Central memory CD4-positive, alpha-beta T cell (primary cell): ENCODE measurements at regions not wholly inside any gene's neighbourhood (a gene's known extent, or its start where the extent isn't known, plus 50 kb on each side); places are given as distances from the start of the nearest gene placed in this dataset.

Experiments
- DNase-seq: peaks from one replicate; pipeline ENCODE4 v3.0.0; 2022

- DNase-seq = no peak
These were observed 437.5 kb downstream of the KLF12 start for GRCh38 chr13:73696713-73697112.

DNA sequence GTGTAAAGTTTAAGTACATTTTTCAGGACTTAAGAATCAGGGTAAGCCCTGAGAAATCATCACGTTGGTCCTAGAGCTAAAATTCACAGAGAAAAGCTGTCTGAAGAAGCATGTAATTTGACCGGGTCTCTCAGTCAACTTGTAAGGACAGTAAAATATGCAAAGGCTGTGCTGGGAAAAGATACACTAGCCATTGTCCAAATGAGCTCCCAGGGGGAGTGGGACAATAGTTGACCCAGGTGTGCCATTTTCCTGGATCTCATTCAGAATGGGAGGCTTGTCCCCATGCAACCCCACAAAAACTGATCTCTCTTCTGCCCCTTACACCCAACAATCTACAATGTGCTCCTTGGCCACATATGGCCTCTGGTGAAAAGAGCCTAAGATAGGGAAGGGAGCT is 437.9 kb downstream of the KLF12 start:
- DNase-seq = no peak

GRCh38 chr13:73695325-73695724 is 438.9 kb downstream of the KLF12 start:
- no peak for DNase-seq

DNA sequence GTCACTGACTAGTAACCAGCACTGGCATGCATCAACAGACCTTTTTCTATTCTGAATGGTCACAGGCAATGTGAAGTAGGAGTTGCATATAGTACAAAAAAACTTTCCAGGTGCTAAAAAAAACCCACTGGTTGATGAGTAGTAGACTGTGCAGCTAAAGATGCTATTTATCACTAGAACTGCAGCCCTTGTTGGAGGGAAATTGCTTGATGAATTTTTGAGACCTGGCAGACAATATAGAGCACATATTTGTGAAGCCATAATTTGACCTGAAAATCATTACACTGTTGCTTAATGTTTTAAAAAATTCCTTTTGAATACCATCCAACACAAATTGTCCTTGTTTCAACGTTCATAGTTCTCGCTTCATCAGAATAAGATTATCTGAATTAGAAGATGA is 441.0 kb downstream of the KLF12 start:
- no peak for DNase-seq

GRCh38 chr13:73691891-73692290 is 442.3 kb downstream of the KLF12 start:
- no peak for DNase-seq

DNA sequence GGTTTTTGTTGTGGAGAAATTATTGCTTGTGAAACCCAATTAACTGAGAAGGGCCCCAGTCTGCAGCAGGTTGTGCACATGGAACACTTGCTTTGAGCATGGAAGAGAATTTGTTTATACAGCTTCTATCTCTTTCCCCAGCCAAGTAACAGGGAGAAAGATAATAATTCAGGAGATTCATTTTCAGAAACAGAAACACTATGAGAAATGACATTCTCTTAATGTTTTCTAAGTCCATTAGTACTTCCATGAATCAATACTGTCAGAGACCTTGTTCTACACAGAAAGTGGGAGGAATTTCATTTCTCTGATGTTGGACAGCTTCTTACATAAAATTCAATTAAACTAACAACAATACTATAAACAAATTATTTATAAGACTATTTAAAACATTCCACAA is 446.3 kb downstream of the KLF12 start:
- no peak for DNase-seq

DNA sequence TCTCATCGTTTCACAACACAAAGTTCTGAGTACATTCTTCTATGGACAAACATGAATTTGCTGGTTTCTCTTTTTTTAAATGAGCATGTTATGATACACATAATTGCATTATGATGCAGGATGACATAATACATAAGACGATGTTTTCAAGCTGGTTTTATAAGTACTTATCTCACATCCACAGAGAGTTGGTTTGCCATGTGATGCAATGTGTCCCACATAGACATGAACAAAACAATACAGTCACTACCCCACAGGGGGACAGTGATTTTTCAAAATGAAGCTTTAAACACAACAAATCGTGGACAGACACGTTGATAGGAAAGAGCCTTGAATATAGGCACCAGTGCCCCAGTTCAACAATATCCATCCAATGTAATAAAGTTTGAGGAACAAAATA is 447.1 kb downstream of the KLF12 start:
- no peak for DNase-seq

DNA sequence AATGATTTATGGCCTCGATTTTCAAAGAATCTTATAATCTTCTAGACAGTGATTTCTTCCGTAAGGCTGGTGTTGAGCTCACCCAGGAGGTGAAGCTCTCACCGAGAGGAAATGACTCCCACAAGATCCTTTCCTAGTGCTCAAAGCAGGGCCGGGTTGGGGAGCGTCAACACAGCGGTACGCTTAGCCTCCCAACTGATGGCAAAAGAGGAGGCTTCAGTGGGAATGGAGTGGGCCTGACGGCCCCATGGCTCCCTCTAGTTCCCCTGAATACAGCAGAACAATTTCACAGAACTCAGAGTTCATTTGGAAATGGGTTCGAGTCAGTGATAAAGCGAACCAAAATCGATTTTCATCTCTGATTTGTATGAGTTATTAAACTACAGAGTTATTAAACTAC is 449.5 kb downstream of the KLF12 start:
- DNase-seq = no peak

DNA sequence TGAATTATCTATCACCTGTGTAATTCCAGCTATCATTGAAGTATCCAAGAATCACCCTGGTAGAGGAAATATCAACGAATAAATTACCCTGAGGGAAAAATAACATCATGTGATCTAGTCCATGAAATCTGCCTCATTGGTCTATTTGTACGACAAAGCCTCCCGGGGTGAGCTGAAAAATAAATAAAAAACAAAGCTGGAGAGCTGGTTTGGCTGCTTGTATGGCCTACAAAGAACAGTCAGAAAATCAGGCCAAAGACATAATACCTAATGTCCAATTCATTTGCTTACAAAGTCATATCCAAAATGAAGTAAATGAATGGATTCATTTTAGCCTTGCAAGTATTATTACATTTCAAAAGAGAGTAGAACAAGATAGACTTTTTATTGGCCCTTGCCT is 449.9 kb downstream of the KLF12 start:
- DNase-seq = no peak

DNA sequence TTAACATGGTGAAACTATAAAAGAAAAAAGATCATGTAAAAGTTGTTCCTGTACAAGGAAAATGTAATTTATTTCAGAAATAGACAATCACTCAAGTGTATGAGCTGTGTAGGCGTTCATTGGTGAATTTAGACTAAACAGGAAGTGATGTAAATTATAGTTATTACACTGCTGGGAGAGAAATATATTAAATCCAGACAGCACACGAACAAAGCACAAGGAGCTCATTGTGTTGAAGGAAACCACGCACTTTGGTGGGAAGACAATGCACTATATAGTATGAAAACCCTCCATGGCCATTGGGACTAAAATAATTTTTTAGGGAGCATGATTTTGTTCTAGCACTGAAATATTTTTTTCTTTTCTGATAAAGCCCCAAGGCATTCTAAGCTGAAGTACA is 450.5 kb downstream of the KLF12 start:
- DNase-seq = no peak

- DNase-seq = no peak
These were observed 452.4 kb downstream of the KLF12 start for GRCh38 chr13:73681779-73682178.

- DNase-seq = no peak
These were observed 453.2 kb downstream of the KLF12 start for GRCh38 chr13:73681015-73681414.

DNA sequence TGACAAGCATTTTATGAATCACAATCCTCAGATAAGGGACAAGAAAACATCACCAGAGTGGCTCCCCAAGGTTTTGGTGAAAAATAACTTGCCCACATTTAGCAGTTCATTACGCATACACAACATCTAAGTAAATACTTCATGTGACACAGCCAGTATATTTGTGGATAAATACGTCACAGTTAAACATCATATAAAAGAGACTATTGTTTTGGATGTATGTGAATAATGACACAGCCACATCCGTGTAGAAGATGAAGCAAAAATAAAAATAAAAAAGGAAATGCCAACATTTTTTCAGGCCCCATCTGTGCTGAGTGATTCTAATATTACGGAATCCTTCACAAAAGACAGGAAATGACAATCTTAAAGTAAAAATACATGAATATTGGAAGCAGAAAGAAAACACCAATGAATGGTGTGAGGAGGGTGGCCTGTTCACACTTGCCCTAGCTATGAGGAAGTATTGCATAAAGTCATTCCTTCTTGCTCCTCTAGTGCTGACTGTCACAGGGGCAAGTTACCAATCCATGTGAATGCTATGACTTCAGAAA is 457.1 kb downstream of the KLF12 start:
- no peak for DNase-seq

DNA sequence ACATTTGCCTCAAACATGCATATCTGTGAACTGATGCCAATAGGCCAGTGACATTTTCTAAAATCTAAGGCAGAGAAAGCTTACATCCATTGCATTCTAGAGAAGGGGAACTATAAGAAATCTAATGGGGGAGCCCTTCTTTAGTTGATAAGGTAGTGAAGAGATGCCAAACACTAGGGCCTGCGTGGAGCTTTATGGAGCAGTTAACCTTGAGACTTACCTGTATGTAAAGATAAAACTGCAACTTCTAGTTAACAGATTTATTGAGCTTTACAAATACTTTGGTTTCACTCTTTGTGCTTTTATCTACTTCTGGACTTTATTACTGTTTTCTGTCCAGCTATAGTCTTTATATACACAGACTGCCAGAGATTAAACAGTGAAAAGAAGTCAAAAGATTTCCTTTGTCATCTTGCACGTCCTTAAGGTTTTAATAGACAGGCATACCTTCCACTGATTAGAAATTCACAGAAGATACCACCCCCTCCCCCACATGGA is 457.6 kb downstream of the KLF12 start:
- DNase-seq = no peak

- DNase-seq = no peak
These were observed 458.4 kb downstream of the KLF12 start for GRCh38 chr13:73675821-73676220.

- DNase-seq = no peak
These were observed 459.6 kb downstream of the KLF12 start for GRCh38 chr13:73674570-73674969.

DNA sequence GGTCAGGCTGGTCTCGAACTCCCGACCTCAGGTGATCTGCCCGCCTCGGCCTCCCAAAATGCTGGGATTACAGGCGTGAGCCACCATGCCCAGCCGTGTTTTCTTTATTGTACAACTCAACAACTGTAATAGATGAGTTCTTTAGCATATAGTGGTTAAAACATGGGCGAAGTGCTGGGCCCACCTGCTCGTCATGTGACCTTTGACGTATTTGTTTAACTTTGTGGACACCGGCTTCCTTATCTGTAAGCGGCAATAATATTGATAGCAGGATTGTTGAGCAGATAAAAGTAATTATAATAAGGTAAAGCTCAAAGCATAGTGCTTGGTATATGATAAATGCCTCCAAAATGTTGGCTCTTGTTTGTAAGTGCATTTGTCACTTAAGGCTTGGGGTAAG is 460.3 kb downstream of the KLF12 start:
- no peak for DNase-seq

- no peak for DNase-seq
These were observed 461.7 kb downstream of the KLF12 start for GRCh38 chr13:73672492-73672891.

- no peak for DNase-seq
These were observed 462.5 kb downstream of the KLF12 start for GRCh38 chr13:73671732-73672131.

DNA sequence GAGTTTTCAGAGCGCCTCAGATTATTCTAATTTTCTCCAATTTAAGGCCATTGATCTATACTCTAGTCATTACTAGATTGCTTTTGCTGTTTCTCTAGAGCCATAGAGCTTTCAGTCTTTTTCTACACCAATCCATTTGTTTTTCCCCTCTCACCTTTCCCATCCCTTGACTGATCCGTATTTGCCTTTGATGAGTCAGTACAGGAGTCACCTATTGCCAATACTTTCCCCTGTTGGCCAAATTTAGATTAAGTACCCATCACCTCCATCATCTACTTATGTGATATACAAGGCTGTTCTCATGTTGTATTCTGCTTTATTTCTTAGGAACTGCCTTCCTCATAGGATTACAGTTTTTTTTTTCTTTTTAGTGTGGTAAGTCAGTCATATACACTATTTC is 463.2 kb downstream of the KLF12 start:
- no peak for DNase-seq

GRCh38 chr13:73667756-73668155 is 466.4 kb downstream of the KLF12 start:
- DNase-seq = no peak

GRCh38 chr13:73665261-73665660 is 468.9 kb downstream of the KLF12 start:
- DNase-seq = no peak

DNA sequence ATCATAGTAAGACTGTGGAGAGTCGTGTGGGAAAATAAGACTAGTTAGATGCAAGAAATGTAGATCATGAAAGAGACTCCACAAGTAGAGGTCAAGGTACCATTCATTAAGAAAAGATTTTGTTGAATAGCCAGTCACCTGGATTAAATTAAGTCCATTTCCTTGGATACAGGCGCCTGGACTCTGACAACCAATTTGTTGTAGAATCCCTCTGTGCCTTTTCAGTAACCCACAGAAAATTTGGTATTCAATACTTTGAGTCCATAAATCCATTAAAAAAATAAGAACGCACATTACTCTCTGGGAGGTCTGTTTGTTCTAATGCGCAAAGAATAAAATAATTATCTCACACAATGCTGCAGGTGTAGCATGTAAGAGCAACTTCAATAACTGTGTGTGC is 469.4 kb downstream of the KLF12 start:
- DNase-seq = no peak

DNA sequence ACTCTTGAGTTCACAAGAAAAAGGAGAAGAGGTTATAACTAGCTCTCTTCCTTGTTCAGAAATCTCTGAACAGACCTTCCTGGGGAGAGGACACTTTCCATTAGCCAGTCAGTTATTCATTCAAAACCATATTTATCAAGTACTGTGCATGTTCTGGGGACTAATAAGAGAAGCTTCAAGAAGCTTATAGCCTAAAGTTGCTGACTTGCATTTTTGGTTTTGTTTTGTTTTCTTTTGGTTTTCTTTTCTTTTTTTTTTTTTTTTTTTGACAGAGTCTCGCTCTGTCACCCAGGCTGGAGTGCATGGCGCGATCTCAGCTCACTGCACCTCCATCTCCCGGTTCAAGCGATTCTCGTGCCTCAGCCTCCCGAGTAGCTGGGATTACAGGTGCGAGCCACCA is 471.4 kb downstream of the KLF12 start:
- DNase-seq = no peak

GRCh38 chr13:73661687-73662425 is 472.3 kb downstream of the KLF12 start:
- DNase-seq = no peak
